ENCODE measurements at regions not wholly inside any gene's neighbourhood (a gene's known extent, or its start where the extent isn't known, plus 50 kb on each side); places are given as distances from the start of the nearest gene placed in this dataset.
"Not testable (repeated sequence)": the region's sequence is repeated elsewhere in the genome, so short reads cannot be mapped to it uniquely, and the experiment has no call there.

DNA sequence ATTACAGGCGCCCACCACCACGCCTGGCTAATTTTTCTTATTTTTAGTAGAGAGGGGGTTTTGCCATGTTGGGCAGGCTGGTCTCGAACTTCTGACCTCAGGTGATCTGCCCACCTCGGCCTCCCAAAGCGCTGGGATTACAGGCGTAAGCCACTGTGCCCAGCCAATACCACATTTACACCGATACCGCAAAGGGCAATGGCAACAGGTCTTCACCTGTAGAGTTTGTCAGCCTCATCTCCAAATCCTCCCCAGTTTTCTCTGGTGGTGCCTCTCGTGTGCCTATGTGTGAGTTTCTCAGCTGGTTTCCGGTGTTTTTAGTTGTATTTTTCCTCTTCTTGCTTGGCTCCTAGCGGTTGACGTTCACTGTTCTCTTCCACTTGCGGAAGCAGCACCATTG, 52.0 kb upstream of the LYZL1 start:
- TF ChIP-seq, protein P1, sequence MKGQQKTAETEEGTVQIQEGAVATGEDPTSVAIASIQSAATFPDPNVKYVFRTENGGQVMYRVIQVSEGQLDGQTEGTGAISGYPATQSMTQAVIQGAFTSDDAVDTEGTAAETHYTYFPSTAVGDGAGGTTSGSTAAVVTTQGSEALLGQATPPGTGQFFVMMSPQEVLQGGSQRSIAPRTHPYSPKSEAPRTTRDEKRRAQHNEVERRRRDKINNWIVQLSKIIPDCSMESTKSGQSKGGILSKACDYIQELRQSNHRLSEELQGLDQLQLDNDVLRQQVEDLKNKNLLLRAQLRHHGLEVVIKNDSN (IDR thresholded peaks at IDR 0.05; ENCODE audit: borderline replicate concordance, extremely low read length, insufficient read depth, low read depth, low read length), result not testable (repeated sequence)
- not testable (repeated sequence) for TF ChIP-seq MYC (IDR thresholded peaks at IDR 0.05; ENCODE audit: insufficient read depth, insufficient read length, insufficient replicate concordance, low read length, severe bottlenecking); TAF1 (IDR thresholded peaks at IDR 0.05; ENCODE audit: borderline replicate concordance, low read depth, low read length); RCOR1 (conservative IDR thresholded peaks at IDR 0.05; ENCODE audit: low read depth, low read length); CREB1 (IDR thresholded peaks at IDR 0.05; ENCODE audit: low read depth); CBX5 (IDR thresholded peaks at IDR 0.05; ENCODE audit: low read depth); POLR2A (IDR thresholded peaks at IDR 0.05; ENCODE audit: low read depth, low read length); RELA (IDR thresholded peaks at IDR 0.05; ENCODE audit: borderline replicate concordance, partially characterized antibody)
- TF ChIP-seq, protein P2, sequence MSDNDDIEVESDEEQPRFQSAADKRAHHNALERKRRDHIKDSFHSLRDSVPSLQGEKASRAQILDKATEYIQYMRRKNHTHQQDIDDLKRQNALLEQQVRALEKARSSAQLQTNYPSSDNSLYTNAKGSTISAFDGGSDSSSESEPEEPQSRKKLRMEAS (IDR thresholded peaks at IDR 0.05; ENCODE audit: low read depth, low read length), result not testable (repeated sequence)

All from GM12878 (cell line).